HG03175 (cell line): ENCODE measurements at regions not wholly inside any gene's neighbourhood (a gene's known extent, or its start where the extent isn't known, plus 50 kb on each side); places are given as distances from the start of the nearest gene placed in this dataset.

Experiments
- ATAC-seq: cut with Tn5 transposase; IDR thresholded peaks from one replicate; pipeline ENCODE4 v1.9.1; 2021; ENCODE audit warnings: mild to moderate bottlenecking, moderate library complexity; ENCODE audit not compliant: unreplicated experiment

DNA sequence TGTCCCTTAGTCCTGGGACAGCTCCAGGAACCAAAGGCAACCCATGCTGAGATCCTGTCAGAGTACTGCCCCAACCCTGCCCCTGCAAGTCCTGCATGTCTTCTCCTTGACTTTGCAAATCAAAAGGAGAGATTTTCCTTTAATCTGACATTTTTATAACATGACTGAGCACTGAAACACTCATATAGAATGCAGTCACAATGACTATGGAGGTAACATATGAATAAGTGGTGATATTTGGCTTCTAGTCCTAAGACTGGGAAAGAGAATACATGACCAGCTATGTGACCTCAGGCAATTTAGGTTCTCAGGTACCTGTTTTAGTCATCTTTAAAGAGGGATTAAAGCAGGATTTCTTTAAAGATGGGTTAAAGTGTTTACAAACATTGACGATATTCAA is 941.6 kb upstream of the CDH8 start:
- no peak for ATAC-seq

DNA sequence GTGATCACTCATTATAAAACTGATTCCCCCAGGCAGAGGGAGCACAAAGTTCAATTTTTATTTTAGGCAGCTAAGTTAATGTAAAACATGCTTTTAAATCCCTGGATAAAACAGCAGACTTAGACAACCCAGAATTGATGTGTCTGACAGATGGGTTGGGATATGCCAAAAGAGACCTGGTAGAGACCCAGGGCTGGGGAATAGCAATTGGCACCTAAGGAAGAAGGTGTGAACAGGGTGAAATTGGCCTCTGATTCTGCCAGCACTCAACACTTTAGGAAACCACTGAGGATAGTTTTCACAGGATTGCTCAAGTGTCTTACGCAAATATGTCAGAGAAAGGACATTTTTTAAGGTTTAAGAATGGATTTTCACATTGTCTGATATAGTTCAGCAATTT is 938.2 kb upstream of the CDH8 start:
- ATAC-seq: no peak

DNA sequence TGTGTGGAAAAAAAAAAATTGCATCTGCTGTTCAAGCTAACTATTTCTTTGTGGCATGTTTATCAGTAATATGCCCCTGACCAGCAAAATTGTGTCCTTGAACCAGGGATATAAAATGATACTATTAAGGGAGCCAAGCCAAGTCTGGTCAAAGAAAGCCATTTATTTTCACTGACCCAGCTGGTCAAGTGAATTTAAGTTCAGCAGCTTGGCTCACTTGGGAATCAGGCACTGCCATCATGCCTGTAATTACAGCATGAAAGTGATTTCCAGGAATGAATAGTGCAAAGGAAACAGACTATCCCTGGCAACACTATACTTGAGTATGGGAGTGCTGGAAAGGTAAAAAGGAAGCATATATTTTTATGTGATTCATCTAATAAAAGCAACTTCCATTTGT is 934.6 kb upstream of the CDH8 start:
- no peak for ATAC-seq

DNA sequence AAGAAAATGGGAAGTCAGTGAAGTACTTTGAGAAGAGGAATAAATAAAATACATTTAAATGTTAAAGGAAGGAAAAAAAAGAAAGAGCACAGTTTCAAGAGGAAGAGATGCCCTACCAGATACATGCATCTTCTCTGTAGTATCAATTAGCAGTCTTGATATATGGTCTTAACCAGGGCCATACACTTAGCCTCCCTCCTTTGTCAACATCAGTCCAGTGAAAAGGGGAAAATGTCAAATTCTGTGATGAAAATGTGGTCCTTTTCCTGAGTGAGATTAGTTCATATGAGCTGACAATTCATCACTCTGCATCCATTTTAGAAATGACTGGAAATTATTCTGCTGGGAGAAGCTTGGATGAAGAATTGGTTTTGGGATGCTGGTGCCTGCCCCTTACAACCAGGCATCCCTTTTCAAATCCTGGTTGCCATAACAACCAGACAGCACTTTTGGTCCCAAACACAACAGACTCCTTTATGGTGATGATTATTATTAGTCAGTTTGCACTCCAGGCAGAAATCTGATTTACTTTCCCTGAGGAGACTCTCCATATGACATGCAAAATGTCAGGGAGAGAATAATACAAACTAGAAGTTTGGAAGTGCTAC is 933.6 kb upstream of the CDH8 start:
- no peak for ATAC-seq

DNA sequence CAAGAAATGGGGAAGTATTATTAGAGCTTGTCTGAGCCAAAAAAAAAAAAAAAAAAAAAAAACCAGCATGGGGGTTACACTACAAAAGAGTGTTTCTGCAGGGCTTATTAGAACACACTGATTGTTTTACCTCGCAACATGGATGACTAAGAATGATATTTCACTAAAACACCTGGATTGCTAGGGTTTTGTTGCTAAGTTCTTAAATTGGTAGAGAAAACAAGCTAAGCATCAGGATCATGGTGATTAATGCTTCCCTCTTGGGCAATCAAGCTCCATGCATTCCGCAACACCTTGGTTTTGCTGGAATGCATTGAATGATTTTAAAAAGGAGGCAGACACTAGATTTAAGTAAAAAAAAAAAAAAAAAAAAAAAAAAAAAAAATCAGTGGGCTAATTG is 931.4 kb upstream of the CDH8 start:
- no peak for ATAC-seq

DNA sequence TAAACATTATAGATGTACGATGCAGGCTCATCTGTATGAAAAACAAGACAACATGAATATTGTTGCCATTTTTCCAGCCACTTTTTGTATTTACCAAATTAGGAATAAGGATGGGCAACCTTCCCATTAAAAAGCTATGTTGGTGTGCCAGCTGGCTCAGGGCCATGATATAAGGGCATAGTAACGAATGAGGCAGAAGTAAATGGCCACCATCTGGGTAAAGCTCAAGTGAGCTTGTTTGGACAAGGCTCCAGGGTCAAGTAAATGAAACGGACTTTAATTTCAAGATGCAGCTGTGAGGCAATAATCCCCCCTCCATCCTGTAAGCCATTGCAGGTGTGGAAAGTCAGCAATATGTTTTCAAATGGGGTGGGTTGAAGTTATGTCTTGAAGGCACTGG is 930.9 kb upstream of the CDH8 start:
- no peak for ATAC-seq

DNA sequence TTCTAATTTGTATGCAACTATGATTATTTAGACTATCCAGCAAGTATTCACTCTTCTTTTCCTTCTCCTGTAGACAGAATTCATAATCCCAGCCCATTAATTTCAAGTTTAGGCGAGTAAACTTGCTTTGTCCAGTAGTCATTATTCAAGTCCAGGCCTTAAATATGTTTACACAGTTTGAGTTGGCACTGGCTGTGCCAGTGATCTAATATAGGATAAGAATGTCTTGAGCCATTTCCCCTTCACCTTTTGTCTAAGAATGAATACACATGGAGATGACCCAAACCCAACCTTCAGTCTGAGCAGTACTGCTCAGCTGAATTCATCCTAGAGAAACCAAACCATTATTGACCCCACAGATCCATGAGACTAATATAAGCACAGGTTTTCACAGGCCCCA is 930.4 kb upstream of the CDH8 start:
- no peak for ATAC-seq

DNA sequence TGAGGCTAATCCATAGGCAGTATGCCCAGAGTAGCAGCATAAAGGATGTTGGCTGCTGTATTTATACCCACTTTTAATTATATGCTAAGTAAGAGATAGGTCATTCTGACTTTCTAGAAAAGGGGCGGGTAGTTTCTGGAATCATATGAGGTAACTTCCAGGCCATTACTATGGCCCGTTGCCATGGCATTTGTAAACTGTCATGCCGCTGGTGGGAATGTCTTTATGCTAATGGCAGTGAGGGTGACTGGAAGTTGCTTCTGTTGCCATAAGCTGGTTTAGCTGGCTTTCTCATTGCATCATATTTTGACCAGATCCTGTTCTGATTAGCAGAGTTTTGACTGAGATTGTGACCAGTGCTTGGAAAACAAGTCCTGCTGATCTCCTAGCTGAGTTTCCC is 929.6 kb upstream of the CDH8 start:
- no peak for ATAC-seq

DNA sequence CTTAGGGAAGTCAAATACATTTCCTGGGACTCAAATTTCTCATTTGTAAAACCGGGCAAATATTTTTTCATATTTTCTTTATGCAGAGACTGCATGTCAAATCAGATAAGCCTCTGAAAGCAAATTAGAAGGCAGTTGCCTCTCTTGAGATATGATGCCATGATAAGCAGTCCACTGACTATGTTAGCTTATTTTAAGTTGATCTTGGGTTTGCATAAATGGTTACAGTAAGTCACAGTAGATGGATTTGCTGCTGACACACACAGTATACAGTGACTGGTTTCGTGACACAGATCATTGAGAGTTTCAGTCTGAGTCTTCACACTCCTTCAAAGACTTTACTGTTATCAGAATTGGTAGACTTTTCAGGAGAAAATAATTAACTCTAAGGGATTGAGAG is 927.6 kb upstream of the CDH8 start:
- no peak for ATAC-seq

DNA sequence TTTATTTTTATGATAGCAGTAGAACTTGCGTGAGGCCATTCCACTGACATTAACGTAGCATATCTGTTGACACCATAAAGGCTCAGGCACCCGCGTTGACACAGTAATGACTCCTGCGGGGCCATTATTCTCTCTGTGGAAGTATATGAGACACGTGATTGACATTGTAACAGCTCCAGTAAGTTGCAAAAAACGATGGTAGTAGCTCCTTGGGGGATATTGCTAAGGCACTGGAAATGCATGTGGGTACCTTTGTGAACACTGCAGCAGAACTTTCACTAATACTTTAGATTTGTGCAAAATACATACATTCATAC is 918.8 kb upstream of the CDH8 start:
- ATAC-seq: no peak

DNA sequence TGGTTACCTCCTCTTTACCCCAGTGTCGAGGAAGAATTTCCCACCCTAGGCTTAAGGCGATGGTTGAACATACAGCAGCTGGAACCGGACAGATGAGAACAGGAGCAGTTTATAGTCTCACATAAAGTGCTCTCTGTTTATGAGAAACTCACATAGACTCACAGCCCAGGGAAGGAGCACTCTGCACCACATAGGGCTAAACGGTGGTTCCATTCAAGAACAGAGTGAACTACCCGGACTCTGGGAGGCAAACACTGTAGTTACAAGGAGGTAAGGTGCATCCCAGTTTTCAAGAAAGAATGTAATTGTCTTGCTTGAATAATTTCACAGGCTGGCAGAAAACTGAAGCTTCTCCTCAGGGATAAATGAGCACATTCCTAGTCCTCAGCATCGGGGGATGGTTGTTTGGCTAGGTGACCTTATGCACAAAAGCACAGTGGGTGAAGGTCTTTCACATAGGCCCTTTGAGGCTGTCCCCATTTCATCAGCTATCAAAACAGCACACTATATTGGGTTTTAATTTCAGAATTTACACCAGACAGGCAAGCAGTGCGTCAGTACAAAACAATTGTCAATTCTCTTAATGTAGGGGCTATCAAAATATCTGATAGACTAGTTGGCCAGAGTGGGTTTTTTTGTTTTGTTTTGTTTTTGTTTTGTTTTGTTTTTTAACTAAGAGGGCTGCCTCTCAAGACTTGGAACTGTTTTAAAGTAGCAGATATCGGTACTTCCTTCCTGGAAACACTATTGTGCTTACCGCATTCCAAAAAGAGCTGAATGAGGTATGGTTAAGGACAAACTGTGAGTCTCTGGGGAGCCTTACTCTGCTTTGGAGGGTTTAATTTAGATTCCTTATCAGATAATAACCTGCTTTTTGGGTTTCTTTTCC is 918.1 kb upstream of the CDH8 start:
- no peak for ATAC-seq

DNA sequence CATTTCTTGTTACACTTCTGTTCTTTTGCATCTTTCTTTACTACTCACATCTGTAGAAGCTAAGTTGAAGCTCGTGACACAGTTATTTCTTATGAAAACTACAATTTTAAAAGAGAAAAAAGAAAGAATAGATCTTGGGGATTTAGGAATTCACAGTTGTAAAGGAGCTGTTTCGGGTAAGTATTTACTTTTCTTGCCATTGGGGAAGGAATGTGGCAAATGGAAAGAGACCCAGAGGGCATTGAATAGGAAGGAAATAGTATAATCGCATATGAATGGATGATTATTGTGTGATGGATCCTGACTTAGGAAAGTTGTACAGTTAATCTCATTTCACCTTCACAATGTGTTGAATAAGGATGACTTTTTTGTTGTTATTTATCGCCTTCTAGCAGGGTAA is 914.1 kb upstream of the CDH8 start:
- ATAC-seq: no peak

DNA sequence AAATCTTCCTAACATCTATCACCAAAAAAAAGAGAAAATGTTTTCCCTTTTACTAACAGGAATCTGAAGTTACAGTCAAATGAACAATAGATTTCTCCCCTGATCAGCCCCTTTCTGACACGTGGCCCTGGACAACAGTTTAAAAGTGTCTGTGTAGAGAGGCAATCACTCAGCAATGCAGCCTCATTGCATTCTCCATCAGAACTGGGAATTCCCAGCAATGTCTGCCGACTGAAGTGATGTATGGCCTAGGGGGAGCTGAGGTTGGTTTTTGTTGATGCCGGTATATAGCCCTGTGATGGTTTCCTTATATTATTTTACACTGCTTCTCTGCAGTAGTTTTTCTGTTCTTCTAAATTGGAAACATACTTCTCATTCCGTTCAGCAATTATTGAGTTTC is 904.3 kb upstream of the CDH8 start:
- no peak for ATAC-seq

DNA sequence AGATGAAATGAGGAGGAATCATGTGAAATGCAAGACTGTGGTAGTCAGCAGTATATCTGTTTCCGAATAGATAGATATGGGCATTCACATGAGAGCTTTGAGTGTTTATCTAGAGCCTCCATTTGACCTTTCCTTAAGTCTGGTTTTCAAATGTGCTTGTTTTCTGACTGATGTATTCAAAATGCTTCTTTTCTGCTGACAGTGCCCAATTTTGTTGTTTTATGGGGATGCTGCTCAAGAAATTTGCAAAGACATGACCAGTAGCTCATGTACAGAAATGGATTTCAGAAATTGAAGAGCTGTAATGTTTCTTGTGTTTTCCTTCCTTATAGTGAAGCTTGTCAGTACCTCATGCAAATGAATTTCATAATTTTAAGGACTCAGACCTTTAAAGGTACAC is 903.4 kb upstream of the CDH8 start:
- ATAC-seq: no peak

DNA sequence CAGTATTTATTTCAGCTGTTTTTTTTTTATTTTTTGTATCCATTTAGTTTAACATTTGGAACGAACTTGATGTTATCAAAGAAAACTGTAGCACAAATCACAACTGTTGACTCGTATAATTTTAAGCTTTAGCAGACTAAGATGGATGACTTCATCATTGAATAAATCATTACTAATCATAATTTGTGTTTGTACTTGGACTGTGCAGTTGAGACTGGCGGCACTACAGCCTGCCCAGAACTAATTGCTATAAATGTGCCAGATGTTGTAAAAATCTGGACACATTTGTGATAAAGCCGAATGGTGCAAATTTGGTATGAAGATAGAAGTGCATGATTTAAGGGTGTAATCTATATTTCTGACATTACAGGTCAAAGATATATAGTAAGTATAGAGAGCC is 897.7 kb upstream of the CDH8 start:
- no peak for ATAC-seq

DNA sequence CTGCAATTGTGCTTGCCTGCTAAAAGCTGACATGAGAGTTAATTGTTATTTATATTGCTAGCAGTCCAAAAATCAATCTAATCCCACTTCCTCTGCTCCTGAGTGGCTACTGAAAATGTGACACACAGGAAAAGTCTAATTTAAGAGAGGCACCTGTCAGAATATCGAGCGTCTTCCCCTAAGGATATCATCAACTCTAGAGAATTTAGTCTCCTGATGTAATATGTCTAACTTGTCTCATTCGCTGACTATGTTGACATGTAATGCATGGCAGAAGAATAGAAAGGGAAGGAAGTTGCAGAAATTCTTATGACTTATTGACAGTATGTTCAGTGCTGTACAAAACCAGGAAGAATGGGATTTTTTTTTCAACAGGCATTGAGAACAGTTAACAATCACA is 893.4 kb upstream of the CDH8 start:
- no peak for ATAC-seq

DNA sequence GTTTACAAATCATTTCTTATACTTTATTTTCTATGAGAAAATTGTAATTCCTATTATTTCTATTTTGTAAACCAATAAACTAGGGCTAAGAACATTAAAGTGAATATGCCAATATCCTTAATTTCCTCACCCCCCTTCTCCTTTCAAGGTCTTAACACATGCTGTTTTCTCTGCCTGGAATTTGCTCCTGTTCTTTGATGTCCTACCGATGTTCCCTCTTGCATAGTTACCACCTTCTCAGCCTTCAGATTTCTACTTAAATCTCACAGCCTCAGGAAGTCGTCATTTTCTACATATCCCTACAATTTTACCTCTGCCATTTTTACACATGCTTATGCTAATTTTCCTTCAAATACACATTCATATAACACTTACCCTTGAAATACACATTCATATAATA is 890.9 kb upstream of the CDH8 start:
- no peak for ATAC-seq

DNA sequence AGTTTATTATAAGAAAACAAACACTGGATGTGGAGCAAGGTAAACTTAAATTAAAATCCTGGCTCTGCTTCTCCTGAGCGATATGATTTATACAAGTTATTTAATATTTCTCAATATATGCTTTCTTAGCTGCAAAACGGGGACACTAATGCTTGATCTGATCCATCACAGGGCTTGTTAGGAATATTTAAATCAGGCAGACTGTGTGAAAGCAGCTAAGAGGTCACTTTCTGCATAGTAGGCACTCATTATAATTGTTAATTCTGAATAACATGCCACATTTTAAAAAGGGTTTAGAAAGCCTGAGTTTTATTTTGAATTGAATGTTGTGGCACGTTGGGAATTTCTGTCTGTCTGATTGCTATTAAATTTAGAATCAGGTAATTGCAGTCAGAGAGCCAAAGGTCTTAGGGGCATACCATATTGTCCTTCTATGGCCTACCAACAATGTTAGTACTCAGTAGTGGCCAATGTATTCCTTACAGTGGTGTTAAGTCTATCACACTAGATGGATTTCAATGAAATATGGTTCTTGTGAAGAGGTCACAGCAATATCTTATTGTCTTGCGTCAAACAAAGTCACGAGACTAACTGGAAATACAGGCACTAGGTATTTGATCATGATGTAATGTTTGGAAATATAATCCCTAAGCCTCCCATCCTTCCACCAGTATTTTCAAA is 890.0 kb upstream of the CDH8 start:
- ATAC-seq: no peak

DNA sequence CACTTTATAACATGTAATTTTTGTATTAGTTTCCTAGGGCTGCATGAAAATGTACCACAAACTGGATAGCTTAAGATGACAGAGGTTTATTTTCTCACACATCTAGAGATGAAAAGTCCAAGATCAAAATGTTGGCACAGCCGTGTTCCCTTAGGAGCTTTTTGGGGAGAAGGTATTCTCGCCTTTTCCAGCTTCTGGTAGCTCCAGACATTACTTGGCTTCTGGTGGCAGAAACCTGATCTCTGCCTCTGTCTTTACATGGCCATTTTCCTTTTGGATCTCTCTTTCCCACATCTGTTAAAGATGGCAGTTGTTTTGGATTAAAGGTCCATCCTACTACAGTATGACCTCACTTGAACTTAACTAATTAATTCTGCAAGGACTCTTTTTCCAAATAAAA is 885.7 kb upstream of the CDH8 start:
- no peak for ATAC-seq

DNA sequence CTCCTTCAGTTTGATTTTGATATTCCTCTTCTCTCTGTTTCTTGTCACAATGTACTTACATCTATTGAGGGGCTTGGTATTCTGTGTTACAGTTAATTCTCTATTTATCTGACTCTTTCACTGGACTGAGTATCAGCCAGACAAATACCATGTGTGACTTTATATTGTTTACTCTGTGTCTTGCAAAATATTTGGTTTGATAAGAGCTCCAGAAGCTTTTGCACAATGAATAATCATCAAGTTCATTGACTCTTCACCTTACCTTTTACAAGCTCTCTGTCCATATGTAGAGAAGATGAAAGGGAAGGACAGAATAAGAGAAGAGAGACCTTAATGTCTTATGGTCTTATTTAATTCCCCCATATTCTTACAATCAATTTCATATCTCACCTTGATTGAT is 877.7 kb upstream of the CDH8 start:
- no peak for ATAC-seq

DNA sequence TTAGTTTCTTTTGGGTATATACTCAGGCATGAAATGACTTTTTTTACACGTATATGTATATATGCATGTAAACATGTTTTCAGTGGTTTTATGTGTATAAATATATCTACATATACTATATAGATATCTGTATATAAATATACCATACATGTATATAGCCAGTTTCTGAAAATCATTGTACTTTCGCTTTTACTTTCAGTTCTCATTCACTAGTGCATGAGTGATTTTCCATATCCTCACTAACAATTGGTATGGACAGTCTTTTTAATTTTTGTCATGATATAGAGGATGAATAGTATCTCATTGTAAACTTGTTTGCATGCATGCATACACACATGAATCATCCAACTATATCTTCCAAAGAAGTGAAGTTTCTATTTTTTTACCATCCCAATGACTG is 877.1 kb upstream of the CDH8 start:
- ATAC-seq: no peak

DNA sequence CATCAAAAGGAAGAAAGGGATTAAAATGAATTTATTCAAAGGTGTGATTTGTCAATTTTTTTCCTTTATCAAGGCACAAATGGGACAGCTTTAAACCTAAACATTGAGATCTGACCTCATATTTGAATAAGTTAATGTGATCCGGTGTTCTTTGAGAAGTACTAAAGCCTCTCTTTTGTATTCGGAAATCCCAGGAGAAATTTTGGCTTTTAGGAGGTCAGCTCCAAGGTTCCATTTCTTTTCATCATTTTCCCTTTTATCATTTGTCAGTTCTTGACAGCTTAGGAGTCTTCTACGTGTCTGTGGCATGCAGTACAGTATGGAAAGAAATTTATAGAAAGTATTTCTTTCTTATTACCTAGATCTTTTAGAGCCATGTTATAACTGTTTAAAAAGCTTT is 873.4 kb upstream of the CDH8 start:
- no peak for ATAC-seq
